Fibroblast of the aortic adventitia (primary cell): ENCODE measurements at regions not wholly inside any gene's neighbourhood (a gene's known extent, or its start where the extent isn't known, plus 50 kb on each side); places are given as distances from the start of the nearest gene placed in this dataset.

Experiments used
- DNase-seq: peaks from one replicate; pipeline ENCODE4 v3.0.0-alpha.2; 2010; ENCODE audit warnings: low read depth
- H3K4me3 ChIP-seq: 2 replicates; pipeline ENCODE4 v1.5.1; 2011; ENCODE audit warnings: low read depth, mild to moderate bottlenecking, control low read depth, low read length, moderate library complexity
- TF ChIP-seq, protein P1 (sequence below): IDR thresholded peaks from 2 replicates; pipeline ENCODE4 v1.5.1; 2011; ENCODE audit warnings: mild to moderate bottlenecking, low read length, control low read depth, inconsistent platforms; ENCODE audit not compliant: insufficient read depth

GRCh38 chr9:113795811-113796392, 80.2 kb upstream of the ZNF618 start:
- TF ChIP-seq, protein P1, sequence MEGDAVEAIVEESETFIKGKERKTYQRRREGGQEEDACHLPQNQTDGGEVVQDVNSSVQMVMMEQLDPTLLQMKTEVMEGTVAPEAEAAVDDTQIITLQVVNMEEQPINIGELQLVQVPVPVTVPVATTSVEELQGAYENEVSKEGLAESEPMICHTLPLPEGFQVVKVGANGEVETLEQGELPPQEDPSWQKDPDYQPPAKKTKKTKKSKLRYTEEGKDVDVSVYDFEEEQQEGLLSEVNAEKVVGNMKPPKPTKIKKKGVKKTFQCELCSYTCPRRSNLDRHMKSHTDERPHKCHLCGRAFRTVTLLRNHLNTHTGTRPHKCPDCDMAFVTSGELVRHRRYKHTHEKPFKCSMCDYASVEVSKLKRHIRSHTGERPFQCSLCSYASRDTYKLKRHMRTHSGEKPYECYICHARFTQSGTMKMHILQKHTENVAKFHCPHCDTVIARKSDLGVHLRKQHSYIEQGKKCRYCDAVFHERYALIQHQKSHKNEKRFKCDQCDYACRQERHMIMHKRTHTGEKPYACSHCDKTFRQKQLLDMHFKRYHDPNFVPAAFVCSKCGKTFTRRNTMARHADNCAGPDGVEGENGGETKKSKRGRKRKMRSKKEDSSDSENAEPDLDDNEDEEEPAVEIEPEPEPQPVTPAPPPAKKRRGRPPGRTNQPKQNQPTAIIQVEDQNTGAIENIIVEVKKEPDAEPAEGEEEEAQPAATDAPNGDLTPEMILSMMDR, result no peak
- H3K4me3 ChIP-seq, result no peak overlapping the region
- DNase-seq, result no peak

DNA sequence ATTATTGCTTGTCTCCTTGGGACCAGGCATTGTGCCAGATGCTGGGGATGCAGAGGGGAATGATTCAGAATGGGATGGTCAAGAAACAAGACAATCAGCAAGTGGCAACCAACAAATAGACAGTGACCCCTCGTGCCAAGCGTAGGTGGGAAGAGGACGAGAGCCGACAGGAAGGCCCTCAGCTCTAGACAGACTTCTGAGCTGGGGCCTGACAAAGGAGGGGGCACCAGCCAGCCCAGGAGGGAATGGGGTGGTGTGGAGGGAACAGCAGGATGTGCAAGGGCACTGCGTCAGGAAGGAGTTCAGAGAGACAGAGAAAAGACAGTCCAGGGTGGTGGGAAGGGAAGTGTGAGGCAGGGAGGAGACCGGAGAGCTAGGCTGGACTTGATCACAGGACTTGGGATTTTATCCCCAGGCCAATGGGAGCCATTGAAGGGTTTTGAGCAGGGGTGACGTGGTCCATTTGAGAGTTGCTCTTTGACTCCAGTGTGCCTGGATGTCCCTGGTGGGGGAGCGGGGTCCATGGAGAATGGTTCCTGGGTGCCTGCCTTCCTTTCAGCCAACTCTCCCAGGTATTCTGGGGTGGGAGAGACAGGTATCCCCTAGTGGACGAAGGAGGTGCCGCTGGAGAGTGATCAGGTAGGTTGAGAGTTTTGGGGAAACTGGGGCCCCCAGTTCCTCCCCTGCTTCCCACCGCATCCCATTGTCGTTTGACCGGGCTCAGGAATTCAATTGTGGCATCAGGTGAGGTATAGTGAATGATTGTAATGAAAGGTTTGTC, 79.3 kb upstream of the ZNF618 start:
- TF ChIP-seq, protein P1, result no peak
- no peak overlapping the region for H3K4me3 ChIP-seq
- no peak for DNase-seq

GRCh38 chr9:113798062-113799030, 77.8 kb upstream of the ZNF618 start:
- no peak overlapping the region for H3K4me3 ChIP-seq
- DNase-seq, result no peak
- TF ChIP-seq, protein P1, result no peak

GRCh38 chr9:113800276-113800675, 75.8 kb upstream of the ZNF618 start:
- DNase-seq, result no peak
- TF ChIP-seq, protein P1, result no peak
- no peak overlapping the region for H3K4me3 ChIP-seq

DNA sequence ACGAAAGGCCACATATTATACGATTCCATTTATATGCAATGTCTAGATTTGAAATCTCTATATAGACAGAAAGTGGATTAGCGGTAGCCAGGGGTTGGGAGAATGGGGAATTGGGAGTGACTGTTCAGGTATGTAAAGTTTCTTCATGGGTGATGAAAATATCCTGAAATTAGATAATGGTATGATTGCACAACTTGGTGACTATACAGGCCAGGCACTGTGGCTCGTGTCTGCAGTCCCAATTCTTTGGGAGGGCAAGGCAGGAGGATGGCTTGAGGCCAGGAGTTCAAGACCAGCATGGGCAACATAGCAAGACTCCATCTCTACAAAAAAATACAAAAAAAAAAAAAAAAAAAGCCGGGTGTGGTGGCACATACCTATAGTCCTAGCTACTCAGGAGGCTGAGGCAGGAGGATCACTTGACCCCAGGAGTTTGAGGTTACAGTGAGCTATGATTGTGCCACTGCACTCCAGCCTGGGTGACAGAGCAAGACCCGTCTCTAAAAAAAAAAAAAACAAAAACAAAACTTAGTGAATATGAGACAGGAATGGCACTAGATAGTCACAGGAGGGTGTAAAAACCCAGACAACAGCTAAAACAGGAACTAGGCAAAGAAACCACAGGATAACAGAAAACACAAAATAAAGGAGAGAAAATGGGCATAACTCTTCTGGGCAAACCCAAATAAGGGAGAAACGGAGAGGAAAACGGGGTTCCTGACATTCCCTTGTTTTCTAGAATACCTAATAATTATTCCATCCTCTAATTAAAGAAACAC, 72.1 kb upstream of the ZNF618 start:
- TF ChIP-seq, protein P1, result no peak
- no peak overlapping the region for H3K4me3 ChIP-seq
- DNase-seq, result no peak

DNA sequence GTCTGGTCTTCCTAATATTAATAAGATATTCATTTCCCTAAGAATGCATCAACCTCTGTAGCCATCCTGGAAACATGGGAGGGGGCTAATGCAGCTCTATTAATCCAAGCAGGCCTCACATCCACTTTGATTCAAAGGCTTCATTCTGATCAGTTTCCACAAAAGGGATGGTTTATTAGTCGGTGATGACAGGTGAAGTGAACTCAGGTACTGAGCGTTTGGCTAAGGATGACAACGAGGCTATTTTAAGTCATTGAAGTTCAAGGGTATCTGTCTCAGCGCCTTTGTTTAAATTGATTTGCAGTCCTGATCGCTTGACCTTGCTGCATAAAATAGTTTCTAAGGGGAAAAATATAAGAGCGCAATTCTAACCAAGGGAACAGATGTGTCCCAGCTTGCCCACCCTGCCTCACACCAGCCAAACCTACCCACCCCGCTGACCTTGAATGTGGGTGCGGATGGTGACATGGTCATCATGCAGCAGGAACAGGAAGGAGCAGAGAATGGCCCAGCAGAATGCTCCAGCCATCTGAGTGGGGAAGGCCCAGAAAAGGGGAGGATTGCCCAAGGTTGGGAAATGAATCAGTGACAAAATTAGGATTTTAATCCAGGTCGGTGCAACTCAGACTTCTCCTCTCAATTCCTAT, 70.5 kb upstream of the ZNF618 start:
- no peak overlapping the region for H3K4me3 ChIP-seq
- no peak for DNase-seq
- TF ChIP-seq, protein P1, result no peak
